Astrocyte (in vitro differentiated cells and primary cell): ENCODE measurements at regions not wholly inside any gene's neighbourhood (a gene's known extent, or its start where the extent isn't known, plus 50 kb on each side); places are given as distances from the start of the nearest gene placed in this dataset.

ENCODE experiments used
- DNase-seq: peaks from one replicate; pipeline ENCODE4 v3.0.0-alpha.2; 2010; ENCODE audit warnings: low read depth
- FAIRE-seq: peaks from 2 replicates; lab custom pipeline; 2011; peaks lifted over from hg19 to GRCh38; lab: Jason Lieb, UNC
- H2AFZ ChIP-seq: 2 replicates; pipeline ENCODE4 v1.6.0; 2012; ENCODE audit warnings: low read depth, low read length, inconsistent platforms
- H3K27ac ChIP-seq: 2 replicates; pipeline ENCODE4 v1.5.1; 2011; ENCODE audit warnings: low read depth, low read length, inconsistent platforms
- H3K27me3 ChIP-seq: 2 replicates; pipeline ENCODE4 v1.6.0; 2011; ENCODE audit warnings: low read length, inconsistent platforms; ENCODE audit not compliant: insufficient read depth
- H3K36me3 ChIP-seq: 2 replicates; pipeline ENCODE4 v1.5.1; 2011; ENCODE audit warnings: low read length, inconsistent platforms; ENCODE audit not compliant: insufficient read depth
- H3K4me1 ChIP-seq: 2 replicates; pipeline ENCODE4 v1.5.1; 2011; ENCODE audit warnings: low read length, inconsistent platforms; ENCODE audit not compliant: insufficient read depth
- H3K4me2 ChIP-seq: 2 replicates; pipeline ENCODE4 v1.6.0; 2012; ENCODE audit warnings: low read length, inconsistent platforms
- H3K4me3 ChIP-seq: 2 replicates; pipeline ENCODE4 v1.5.1; 2011; ENCODE audit warnings: low read depth, mild to moderate bottlenecking, low read length, inconsistent platforms; ENCODE audit not compliant: insufficient read depth
- H3K79me2 ChIP-seq: 2 replicates; pipeline ENCODE4 v1.6.0; 2012; ENCODE audit warnings: mild to moderate bottlenecking, low read length, inconsistent platforms; ENCODE audit not compliant: insufficient read depth
- H3K9ac ChIP-seq: 2 replicates; pipeline ENCODE4 v1.6.0; 2012; ENCODE audit warnings: mild to moderate bottlenecking, low read length, inconsistent platforms
- H3K9me3 ChIP-seq: 2 replicates; pipeline ENCODE4 v1.5.1; 2012; ENCODE audit warnings: low read depth, mild to moderate bottlenecking, low read length, inconsistent platforms; ENCODE audit not compliant: insufficient read depth
- H4K20me1 ChIP-seq: 2 replicates; pipeline ENCODE4 v1.6.0; 2012; ENCODE audit warnings: low read length, inconsistent platforms; ENCODE audit not compliant: insufficient read depth
- H3K27ac Mint-ChIP-seq: one replicate; pipeline ENCODE4 v1.8.0; 2021; ENCODE audit warnings: mild to moderate bottlenecking, mixed read lengths; ENCODE audit not compliant: unreplicated experiment
- H3K27me3 Mint-ChIP-seq: one replicate; pipeline ENCODE4 v1.8.0; 2021; ENCODE audit warnings: low read depth, mixed read lengths; ENCODE audit not compliant: unreplicated experiment
- H3K36me3 Mint-ChIP-seq: one replicate; pipeline ENCODE4 v1.8.0; 2021; ENCODE audit warnings: low read depth, mixed read lengths; ENCODE audit not compliant: unreplicated experiment
- H3K4me1 Mint-ChIP-seq: one replicate; pipeline ENCODE4 v1.8.0; 2021; ENCODE audit warnings: low read depth, mixed read lengths; ENCODE audit not compliant: unreplicated experiment
- H3K4me3 Mint-ChIP-seq: one replicate; pipeline ENCODE4 v1.8.0; 2021; ENCODE audit warnings: mild to moderate bottlenecking, moderate library complexity, mixed read lengths; ENCODE audit not compliant: unreplicated experiment
- H3K9me3 Mint-ChIP-seq: one replicate; pipeline ENCODE4 v1.8.0; 2021; ENCODE audit warnings: mild to moderate bottlenecking, mixed read lengths; ENCODE audit not compliant: unreplicated experiment
- CTCF ChIP-seq: IDR thresholded peaks from 2 replicates; pipeline ENCODE4 v1.5.1; 2011; ENCODE audit warnings: low read depth, mild to moderate bottlenecking, inconsistent platforms, low read length, moderate library complexity; ENCODE audit not compliant: insufficient read depth
- EZH2 ChIP-seq: IDR thresholded peaks from 2 replicates; pipeline ENCODE4 v1.6.1; 2012; ENCODE audit warnings: mild to moderate bottlenecking, low read length, inconsistent platforms; ENCODE audit not compliant: insufficient read depth

DNA sequence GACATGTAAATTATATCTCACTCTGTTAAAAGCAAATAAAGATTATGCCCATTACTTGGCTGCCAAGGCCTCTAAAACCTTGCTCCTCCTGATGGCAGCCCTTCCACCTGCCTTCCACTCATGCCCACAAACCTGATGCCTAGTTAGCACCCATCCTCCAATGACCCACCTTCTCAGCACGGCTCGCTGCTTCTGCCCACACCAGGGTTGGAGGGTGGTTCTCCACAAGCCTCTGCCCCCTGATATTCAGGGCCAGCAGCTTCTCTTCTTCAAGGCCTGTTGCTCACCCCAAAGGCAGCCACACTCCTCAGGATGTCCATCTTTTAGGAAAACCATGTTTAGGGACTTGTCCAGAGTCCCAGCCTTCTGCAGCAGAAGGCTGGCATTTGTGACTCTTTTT lies 263.4 kb upstream of the TLE3 start:
- no peak overlapping the region for H3K27ac ChIP-seq
- no peaks in the 10 kb centered on the region for H4K20me1 ChIP-seq
- no peak overlapping the region for H3K27ac Mint-ChIP-seq
- H3K4me2 ChIP-seq, result no peak overlapping the region
- H3K27me3 Mint-ChIP-seq, result peaks cover 70% of the 10 kb centered on the region
- no peaks in the 10 kb centered on the region for H3K36me3 ChIP-seq
- no peak overlapping the region for H3K9ac ChIP-seq
- no peak overlapping the region for H3K4me3 Mint-ChIP-seq
- FAIRE-seq (no peak), DNase-seq (no peak)
- no peaks in the 10 kb centered on the region for H3K4me1 ChIP-seq
- H2AFZ ChIP-seq, result no peak overlapping the region
- H3K4me1 Mint-ChIP-seq, result peaks cover 5% of the 10 kb centered on the region
- peaks cover 6% of the 10 kb centered on the region for H3K27me3 ChIP-seq
- no peaks in the 10 kb centered on the region for H3K9me3 ChIP-seq
- H3K36me3 Mint-ChIP-seq, result no peaks in the 10 kb centered on the region
- H3K79me2 ChIP-seq, result no peaks in the 10 kb centered on the region
- H3K9me3 Mint-ChIP-seq, result peaks cover 8% of the 10 kb centered on the region
- no peak overlapping the region for H3K4me3 ChIP-seq
- TF ChIP-seq EZH2 (no peak), CTCF (no peak)

DNA sequence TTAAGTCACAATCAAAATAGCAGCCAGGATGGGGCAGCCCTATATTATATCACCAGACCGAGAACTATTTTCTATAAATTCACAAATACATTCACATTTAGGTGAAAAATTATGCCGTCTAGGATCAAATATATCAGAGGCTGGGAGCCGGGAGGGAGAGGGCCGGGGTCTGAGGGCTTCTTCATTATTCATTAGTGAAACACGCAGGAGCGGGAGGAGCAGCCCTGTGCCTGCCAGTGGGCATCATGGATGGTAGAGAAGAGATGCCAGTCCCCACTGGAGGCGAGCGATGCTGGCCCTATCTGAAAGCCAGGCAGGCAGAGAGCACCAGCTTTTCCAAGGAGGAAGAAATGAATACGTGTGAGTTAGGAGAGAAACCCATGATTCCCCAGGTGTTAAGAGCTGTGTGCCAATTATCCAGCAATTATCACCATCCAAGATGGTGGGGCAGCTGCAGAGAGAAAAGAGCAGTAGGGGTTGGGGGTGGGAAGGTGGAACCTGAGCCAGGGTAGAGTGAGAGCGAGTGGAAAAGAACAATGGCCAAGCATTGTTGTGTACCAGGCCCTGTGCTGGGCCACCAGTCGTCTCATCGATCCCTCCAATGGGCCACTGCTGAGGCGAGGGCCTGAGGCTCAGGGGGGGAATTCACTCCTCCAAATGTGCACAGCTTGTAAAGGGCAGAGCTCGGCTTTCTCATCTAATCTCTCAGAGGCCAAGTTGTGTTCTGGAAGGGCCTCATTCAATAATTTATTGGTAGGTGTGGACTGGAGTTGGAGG lies 261.3 kb upstream of the TLE3 start:
- Histone ChIP-seq H2AFZ (no peak overlapping the region), H3K9ac (no peak overlapping the region), H3K79me2 (no peaks in the 10 kb centered on the region), H4K20me1 (no peaks in the 10 kb centered on the region), H3K4me1 (no peaks in the 10 kb centered on the region), H3K4me2 (no peak overlapping the region), H3K9me3 (no peaks in the 10 kb centered on the region), H3K36me3 (no peaks in the 10 kb centered on the region), H3K4me3 (no peak overlapping the region), H3K27ac (no peak overlapping the region), H3K27me3 (peaks cover 16% of the 10 kb centered on the region)
- Mint-ChIP-seq H3K4me3 (no peak overlapping the region), H3K27me3 (peaks cover 76% of the 10 kb centered on the region), H3K4me1 (peaks cover 5% of the 10 kb centered on the region), H3K27ac (no peak overlapping the region), H3K36me3 (no peaks in the 10 kb centered on the region), H3K9me3 (peaks cover 2% of the 10 kb centered on the region)
- no peak for DNase-seq
- TF ChIP-seq EZH2, result no peak
- FAIRE-seq, result no peak

- Histone ChIP-seq H3K4me1 (no peaks in the 10 kb centered on the region), H4K20me1 (no peaks in the 10 kb centered on the region), H3K79me2 (no peaks in the 10 kb centered on the region), H3K36me3 (no peaks in the 10 kb centered on the region), H3K9ac (no peak overlapping the region), H3K27ac (no peak overlapping the region), H3K27me3 (peaks cover 25% of the 10 kb centered on the region), H3K4me2 (no peak overlapping the region), H3K4me3 (no peak overlapping the region), H2AFZ (no peak overlapping the region), H3K9me3 (no peaks in the 10 kb centered on the region)
- H3K36me3 Mint-ChIP-seq, result no peaks in the 10 kb centered on the region
- peaks cover 2% of the 10 kb centered on the region for H3K9me3 Mint-ChIP-seq
- no peak overlapping the region for H3K27ac Mint-ChIP-seq
- DNase-seq, result no peak
- H3K4me1 Mint-ChIP-seq, result peaks cover 5% of the 10 kb centered on the region
- peaks cover 82% of the 10 kb centered on the region for H3K27me3 Mint-ChIP-seq
- no peak overlapping the region for H3K4me3 Mint-ChIP-seq
- no peak for TF ChIP-seq CTCF
- no peak for TF ChIP-seq EZH2
- FAIRE-seq, result no peak
These were observed 260.5 kb upstream of the TLE3 start for GRCh38 chr15:70358011-70358819.
